GM19099 (cell line): ENCODE measurements at regions not wholly inside any gene's neighbourhood (a gene's known extent, or its start where the extent isn't known, plus 50 kb on each side); places are given as distances from the start of the nearest gene placed in this dataset.

Experiments used
- POLR2A ChIP-seq: IDR thresholded peaks from 3 replicates; pipeline ENCODE4 v1.6.1; 2011; ENCODE audit warnings: low read depth; ENCODE audit not compliant: insufficient read length; ENCODE audit errors: extremely low read depth

DNA sequence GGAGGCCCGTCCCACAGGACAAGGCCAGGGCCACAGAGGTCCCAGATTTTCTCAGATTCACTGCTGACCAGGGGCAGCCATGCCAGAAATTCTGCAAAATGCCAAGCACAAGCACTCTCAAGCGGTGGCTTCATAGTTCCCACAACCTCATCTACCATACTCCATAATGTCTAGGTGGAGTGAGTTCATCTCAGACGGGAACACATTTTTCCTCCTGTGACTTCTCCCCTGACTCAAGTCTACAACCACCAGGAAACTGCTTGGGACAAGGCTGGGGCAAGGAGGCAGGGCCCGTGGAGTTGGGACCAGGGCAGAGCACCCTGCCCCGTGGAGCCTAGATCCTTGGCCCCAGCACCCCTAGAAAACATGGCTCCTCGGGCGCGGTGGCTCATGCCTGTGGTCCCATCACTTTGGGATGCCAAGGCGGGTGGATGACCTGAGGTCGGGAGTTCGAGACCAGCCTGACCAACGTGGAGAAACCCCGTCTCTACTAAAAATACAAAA is 150.7 kb upstream of the HAAO start:
- no peak for TF ChIP-seq POLR2A

GRCh38 chr2:42942214-42942989 is 150.0 kb upstream of the HAAO start:
- no peak for TF ChIP-seq POLR2A

DNA sequence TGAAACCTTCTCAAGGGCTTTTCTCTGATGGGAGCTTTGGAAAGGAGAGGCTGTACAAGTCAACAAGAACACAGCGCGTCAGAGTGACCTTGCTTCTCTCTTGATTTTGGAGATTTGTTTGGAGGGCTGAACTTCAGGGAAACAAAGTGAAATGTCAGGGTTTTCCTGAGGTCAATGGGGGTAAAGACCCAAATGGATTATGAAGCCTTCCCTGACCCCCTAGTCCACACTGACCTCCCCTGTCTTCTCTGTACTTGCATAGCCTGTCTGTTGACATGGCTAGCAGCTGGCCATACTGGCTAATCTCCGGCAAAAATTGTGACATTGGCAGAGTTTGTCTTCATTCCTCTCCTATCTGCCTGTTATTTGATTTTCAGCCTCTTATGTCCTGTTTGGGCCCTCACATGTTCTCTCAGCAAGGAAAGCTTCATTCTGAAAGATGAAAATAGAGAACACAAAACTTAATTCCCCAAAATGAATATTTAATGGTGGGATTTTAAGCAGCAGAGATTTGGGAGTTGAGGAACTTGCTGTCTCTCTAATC is 149.3 kb upstream of the HAAO start:
- TF ChIP-seq POLR2A, result no peak

DNA sequence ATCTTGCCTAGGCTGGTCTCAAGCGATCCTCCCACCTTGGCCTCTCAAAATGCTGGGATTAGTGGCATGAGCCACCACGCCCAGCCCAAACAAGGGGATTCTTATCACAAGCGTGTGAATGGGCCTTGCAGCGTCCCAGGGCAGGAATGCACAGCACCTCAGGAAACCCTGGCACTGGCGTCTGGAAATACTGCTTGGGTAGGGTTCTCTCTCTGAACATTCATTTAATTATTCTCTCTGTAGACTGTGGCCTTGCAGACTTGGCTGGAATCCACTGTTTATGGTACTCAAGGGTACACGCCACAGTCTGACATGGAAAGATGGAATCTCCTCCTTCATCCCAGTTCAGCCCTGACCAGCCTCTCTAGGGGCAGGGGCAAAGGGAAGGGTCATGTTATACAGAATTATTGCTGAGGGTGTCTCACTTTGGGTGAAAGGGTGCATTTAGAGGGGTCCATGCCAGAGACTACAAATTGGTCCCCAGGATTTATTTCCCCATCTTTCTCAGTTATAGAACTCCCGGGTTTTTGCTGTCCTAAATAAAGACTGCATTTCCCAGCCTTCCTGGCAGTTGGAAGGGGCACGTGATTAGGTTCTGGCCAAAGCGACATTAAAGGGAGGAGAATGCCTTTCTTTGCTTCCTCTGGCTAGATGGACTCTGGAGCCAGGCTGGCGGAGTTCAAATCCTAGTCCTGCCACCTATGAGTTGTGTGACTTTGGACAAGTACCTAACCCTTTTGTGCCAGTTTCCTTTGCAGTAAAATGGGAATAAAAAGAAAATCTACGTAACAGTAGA is 147.2 kb upstream of the HAAO start:
- TF ChIP-seq POLR2A, result no peak

DNA sequence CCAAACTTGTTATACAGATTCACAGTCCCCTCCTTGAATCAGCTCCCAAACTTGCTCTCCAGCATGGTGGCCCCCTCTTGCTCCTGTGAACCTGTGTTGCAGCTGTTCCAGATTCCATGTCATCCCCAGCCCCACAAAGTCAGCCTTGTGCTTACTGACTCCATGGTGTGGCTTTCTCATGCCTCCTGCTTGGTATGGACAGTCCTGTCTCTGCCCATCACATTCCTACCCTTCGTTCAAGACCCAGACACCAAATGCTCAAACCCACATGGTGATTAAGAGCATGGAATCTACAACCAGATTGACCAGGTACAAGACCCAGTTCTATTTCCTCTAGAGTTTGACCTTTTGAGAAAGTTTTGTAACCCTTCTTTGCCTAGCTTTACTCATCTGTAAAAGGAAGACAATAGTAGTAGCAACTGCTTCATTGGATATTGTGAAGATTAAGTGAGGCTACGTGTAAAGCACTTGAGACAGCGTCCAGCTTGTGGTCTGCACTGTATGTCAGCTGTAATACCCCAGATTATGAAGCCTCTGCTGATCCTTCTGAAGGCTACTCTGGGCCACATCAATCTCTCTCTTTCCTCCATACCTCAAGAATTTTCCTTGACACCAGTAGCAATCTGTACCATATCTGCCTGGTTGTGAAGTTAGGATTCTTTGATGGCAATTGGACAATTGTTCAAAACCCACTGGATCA is 146.4 kb upstream of the HAAO start:
- no peak for TF ChIP-seq POLR2A

GRCh38 chr2:42937171-42937875 is 144.9 kb upstream of the HAAO start:
- no peak for TF ChIP-seq POLR2A

DNA sequence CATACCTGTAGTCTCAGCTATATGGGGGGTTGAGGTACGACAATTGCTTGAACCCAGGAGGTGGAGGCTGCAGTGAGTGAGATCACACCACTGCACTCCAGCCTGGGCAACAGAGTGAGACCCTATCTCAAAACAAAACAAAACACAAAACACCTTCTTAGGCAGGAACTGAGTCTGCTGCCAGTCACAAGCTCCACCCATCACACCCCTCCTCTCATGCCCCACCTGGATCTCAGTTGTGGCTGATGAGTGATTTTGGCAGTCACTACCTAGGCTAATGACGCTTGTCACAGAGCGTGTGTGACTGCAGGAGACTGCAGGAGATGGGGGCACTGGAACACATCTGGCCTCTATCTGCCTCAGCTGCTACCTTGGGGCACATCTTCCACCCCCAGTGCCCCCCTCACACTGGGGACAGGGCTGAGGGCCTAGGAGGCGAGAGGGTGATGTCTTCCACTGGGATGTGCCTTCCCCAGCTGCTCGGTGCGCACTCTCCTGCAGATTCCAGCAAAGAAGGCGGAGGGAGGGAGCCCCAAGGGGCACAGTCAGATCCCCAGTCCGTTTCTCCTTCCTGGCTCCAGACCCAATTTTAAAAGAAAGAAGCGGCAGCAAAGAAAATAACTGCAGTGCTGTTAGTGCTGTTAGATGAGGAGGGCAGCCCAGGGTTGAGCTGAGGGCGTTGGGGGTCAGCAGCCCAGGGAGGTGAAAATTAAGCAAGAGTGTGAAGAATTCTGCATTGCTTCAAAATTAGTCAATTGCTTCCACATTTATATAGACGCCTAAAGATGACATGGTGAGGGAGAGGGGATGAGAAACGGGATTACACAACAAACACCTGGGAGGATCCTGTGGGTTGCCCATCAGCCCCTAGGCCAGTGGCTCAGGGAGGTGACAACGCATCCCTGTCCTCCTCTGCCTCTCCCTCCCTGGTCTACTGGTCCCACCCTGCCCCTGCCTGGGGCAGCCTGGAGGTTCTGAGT is 143.6 kb upstream of the HAAO start:
- TF ChIP-seq POLR2A, result no peak

- TF ChIP-seq POLR2A, result no peak
Measured at GRCh38 chr2:42934580-42935186, 142.3 kb upstream of the HAAO start.

DNA sequence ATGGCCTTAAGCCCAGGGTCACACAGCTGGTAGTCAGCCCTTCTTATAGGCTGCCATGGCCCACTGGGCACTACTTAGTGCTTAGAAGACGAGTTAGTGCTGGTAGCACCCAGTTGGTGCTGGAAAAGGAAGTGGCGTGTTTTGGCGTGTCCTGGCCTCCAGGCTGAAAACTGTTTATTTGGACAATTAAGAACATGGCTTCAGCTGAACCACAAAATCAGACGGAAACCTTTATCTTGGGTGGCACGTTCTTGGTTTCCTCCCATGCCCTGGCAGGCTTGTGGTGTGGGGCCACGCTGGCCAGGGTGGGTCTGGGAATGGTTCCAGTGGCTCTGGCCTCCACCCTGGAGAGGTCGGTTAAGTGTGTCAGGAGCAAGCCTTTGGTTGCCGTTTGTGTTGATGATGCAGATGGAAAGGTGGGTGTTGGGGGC is 141.5 kb upstream of the HAAO start:
- no peak for TF ChIP-seq POLR2A

DNA sequence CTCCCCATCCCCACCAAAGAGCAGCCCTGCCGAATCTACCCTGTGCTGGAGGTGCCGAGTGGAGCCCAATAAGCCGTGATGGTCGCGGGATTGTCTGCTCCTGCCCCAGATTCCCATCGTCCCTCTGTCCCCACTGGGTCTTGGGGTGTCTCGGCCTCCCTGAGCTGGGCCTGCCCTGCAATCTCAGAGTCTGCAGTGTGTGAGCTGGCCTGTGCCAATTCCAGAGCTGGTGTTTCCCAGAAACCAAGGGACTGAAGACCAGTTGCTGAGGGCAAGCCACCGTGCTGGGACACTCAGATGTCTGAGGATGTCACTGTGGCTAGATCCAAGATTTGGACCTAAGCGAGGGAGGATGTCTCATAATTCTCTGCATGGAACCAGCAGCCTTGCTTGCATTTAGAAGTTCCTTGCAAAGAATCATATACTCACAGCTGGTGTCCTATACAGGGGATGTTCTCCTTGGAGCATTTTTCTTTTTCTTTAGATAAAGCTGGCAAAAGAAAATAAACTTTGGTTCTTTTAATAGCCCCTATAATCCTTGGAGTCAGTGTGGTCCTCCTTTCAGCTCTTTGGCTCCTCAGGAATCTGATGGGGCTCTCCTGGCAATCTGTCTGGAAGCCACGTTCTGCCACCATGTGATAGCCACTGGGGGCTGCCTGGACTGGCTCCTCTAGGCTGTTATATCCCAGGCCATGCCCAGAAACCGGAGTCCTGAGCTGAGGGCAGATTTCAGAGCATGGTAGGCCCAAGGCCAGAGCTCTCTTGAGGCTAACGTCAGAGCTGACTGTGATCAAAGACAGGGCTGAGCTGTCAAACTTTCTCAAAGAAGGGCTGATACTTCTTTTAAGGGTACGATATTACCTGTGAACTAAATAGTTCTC is 140.1 kb upstream of the HAAO start:
- TF ChIP-seq POLR2A, result no peak

- no peak for TF ChIP-seq POLR2A
Measured at GRCh38 chr2:42931818-42932195, 139.4 kb upstream of the HAAO start.
